Panc1 (cell line): ENCODE measurements at regions not wholly inside any gene's neighbourhood (a gene's known extent, or its start where the extent isn't known, plus 50 kb on each side); places are given as distances from the start of the nearest gene placed in this dataset.

Experiments
- ATAC-seq: fragments of 200-7000 bp; cut with Tn5 transposase; 2 replicates; pipeline ENCODE4 v1.9.1; 2020; ENCODE audit warnings: mild to moderate bottlenecking, moderate library complexity
- BruUV-seq: library from RNA; stranded (reverse); fragments of 400-500 nt; replicated peaks from 2 replicates; lab custom pipeline; 2021; lab: Mats Ljungman, UMichigan
- CTCF ChIA-PET: fragments of 300-600 bp; sonication (Branson Sonifier 250); formaldehyde crosslinking; loops from one replicate; lab custom pipeline; 2022; ENCODE audit warnings: antibody characterized with exemption; lab: Charles Lee
- POLR2A ChIA-PET: fragments of 300-600 bp; sonication (Branson Sonifier 250); formaldehyde crosslinking; loops from one replicate; lab custom pipeline; 2022; ENCODE audit warnings: antibody characterized with exemption; lab: Charles Lee
- DNase-seq: peaks from one replicate; pipeline ENCODE4 v3.0.0-alpha.2; 2010; ENCODE audit warnings: low read depth, low spot score
- H3K27ac ChIP-seq: 2 replicates; pipeline ENCODE4 v1.5.1; 2011; ENCODE audit warnings: mild to moderate bottlenecking, low read length, inconsistent platforms
- H3K27me3 ChIP-seq: fragments of 200-500 bp; sonication (Bioruptor generic); 2 replicates; pipeline ENCODE4 v1.6.0; 2014; ENCODE audit warnings: low read length, inconsistent platforms; ENCODE audit not compliant: control insufficient read depth, insufficient read depth
- H3K36me3 ChIP-seq: fragments of 200-500 bp; sonication (Bioruptor generic); 2 replicates; pipeline ENCODE4 v1.5.1; 2014; ENCODE audit warnings: inconsistent platforms, mild to moderate bottlenecking, low read length, moderate library complexity; ENCODE audit not compliant: control insufficient read depth, insufficient read depth
- H3K4me1 ChIP-seq: 2 replicates; pipeline ENCODE4 v1.5.1; 2011; ENCODE audit warnings: inconsistent platforms, mild to moderate bottlenecking, low read length, moderate library complexity; ENCODE audit not compliant: control insufficient read depth, insufficient read depth
- H3K4me3 ChIP-seq, 2 experiments: 2 replicates each; pipeline ENCODE4 v1.5.1; 2011 to 2012; ENCODE audit warnings: low read depth in 2 of 2, low read length in 2 of 2, mild to moderate bottlenecking in 2 of 2, inconsistent platforms in 1 of 2, moderate library complexity in 1 of 2
- H3K9me3 ChIP-seq: fragments of 200-500 bp; sonication (Bioruptor generic); 2 replicates; pipeline ENCODE4 v1.5.1; 2014; ENCODE audit warnings: low read depth, mild to moderate bottlenecking, inconsistent platforms, low read length, moderate library complexity; ENCODE audit not compliant: control insufficient read depth, insufficient read depth
- POLR2AphosphoS5 ChIP-seq: IDR thresholded peaks from 2 replicates; pipeline ENCODE4 v1.6.1; 2012; ENCODE audit warnings: mild to moderate bottlenecking, low read depth, low read length, moderate library complexity
- SIN3A ChIP-seq: IDR thresholded peaks from 2 replicates; pipeline ENCODE4 v1.6.1; 2012; ENCODE audit warnings: low read depth, mild to moderate bottlenecking, low read length, moderate library complexity, borderline replicate concordance; ENCODE audit not compliant: insufficient read depth
- TCF7L2 ChIP-seq: IDR thresholded peaks from 2 replicates; pipeline ENCODE4 v1.6.1; 2011; ENCODE audit warnings: mild to moderate bottlenecking, low read depth, low read length, inconsistent platforms
- in situ Hi-C: cut with HindIII; loops from 2 replicates; pipeline ENCODE4 v1.10.0; 2016; ENCODE audit warnings: low sequenced_read_pairs, low pct_unique_long_range_greater_than_20kb
- intact Hi-C: fragments of 100-400 bp; cut with micrococcal nuclease; formaldehyde crosslinking; loops from one replicate; pipeline ENCODE4 v1.10.0; 2022; ENCODE audit not compliant: unreplicated experiment
- TF ChIP-seq, protein P1 (sequence below): fragments of 450-650 bp; IDR thresholded peaks from 2 replicates; pipeline ENCODE4 v1.5.1; 2017; ENCODE audit warnings: mild to moderate bottlenecking
- TF ChIP-seq, protein P2 (sequence below), 2 experiments: IDR thresholded peaks; 2 replicates each; pipeline ENCODE4 v1.6.1; 2011 to 2012; ENCODE audit warnings: low read depth in 2 of 2, control low read depth in 1 of 2, low read length in 1 of 2, mild to moderate bottlenecking in 1 of 2, moderate library complexity in 1 of 2; ENCODE audit not compliant: insufficient read depth in 1 of 2

DNA sequence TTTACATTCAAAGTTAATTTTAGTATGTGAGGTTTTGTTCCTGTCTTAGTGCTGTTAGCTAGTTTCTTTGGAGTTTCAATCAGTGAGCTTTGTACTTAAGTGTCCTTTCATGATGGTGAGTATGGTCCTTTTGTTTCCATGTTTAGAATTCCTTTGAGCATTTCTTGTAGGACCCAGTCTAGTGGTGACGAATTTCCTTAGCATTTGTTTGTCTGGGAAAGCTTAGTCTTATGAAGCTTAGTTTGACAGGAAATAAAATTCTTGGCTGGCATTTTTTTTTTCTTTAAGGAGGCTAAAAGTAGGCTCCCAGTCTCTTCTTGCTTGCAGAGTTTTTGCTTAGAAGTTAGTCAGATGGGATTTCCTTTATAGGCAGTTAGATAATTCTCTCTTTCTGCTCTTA, 209.2 kb upstream of the SEMA3C start:
- Histone ChIP-seq H3K27me3 (no peaks in the 10 kb centered on the region), H3K4me1 (no peaks in the 10 kb centered on the region), H3K27ac (no peak overlapping the region; the same call in 1 of the 2 replicates), H3K9me3 (peaks cover 8% of the 10 kb centered on the region; the same call in 1 of the 2 replicates), H3K36me3 (no peaks in the 10 kb centered on the region), H3K4me3 (no peak overlapping the region)
- TF ChIP-seq, protein P1, sequence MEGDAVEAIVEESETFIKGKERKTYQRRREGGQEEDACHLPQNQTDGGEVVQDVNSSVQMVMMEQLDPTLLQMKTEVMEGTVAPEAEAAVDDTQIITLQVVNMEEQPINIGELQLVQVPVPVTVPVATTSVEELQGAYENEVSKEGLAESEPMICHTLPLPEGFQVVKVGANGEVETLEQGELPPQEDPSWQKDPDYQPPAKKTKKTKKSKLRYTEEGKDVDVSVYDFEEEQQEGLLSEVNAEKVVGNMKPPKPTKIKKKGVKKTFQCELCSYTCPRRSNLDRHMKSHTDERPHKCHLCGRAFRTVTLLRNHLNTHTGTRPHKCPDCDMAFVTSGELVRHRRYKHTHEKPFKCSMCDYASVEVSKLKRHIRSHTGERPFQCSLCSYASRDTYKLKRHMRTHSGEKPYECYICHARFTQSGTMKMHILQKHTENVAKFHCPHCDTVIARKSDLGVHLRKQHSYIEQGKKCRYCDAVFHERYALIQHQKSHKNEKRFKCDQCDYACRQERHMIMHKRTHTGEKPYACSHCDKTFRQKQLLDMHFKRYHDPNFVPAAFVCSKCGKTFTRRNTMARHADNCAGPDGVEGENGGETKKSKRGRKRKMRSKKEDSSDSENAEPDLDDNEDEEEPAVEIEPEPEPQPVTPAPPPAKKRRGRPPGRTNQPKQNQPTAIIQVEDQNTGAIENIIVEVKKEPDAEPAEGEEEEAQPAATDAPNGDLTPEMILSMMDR: no peak
- TF ChIP-seq, protein P2, sequence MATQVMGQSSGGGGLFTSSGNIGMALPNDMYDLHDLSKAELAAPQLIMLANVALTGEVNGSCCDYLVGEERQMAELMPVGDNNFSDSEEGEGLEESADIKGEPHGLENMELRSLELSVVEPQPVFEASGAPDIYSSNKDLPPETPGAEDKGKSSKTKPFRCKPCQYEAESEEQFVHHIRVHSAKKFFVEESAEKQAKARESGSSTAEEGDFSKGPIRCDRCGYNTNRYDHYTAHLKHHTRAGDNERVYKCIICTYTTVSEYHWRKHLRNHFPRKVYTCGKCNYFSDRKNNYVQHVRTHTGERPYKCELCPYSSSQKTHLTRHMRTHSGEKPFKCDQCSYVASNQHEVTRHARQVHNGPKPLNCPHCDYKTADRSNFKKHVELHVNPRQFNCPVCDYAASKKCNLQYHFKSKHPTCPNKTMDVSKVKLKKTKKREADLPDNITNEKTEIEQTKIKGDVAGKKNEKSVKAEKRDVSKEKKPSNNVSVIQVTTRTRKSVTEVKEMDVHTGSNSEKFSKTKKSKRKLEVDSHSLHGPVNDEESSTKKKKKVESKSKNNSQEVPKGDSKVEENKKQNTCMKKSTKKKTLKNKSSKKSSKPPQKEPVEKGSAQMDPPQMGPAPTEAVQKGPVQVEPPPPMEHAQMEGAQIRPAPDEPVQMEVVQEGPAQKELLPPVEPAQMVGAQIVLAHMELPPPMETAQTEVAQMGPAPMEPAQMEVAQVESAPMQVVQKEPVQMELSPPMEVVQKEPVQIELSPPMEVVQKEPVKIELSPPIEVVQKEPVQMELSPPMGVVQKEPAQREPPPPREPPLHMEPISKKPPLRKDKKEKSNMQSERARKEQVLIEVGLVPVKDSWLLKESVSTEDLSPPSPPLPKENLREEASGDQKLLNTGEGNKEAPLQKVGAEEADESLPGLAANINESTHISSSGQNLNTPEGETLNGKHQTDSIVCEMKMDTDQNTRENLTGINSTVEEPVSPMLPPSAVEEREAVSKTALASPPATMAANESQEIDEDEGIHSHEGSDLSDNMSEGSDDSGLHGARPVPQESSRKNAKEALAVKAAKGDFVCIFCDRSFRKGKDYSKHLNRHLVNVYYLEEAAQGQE (IDR thresholded peaks at IDR 0.05; ENCODE audit: insufficient read depth in 1 of 2, low read depth in 2 of 2, low read length in 1 of 2): no peak
- no peak for TF ChIP-seq TCF7L2
- no peak for TF ChIP-seq SIN3A
- TF ChIP-seq POLR2AphosphoS5: no peak
- ATAC-seq (no peak), DNase-seq (no peak)
- CTCF ChIA-PET: interaction anchor here (0.7 kb wide), 1 partner anchor 685 kb away, joined by 3 read pairs; no protein-coding TSS in a partner anchor
- BruUV-seq: no TSS peak
- POLR2A ChIA-PET: no interaction called here
- intact Hi-C loops (no loop called here), in situ Hi-C loops (no loop called here)

DNA sequence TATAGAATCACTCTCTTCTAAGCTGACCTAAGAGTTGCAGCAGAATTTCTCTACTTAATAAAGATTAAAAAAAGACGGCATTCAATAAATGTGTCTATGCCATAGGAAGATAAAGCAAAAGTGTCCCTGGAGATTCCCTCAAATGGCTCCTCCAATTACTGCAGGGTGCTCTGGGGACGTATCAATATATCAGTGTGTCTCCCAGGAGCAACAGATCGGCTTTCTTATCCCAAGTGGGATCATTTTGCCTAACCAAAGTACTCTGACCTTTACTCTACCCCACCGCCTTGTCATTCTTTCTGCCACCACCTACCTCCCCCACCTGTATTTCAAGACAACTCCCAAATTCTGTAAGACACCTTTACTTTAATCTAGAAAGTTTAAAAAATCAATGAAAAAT, 202.0 kb upstream of the SEMA3C start:
- DNase-seq (no peak), ATAC-seq (no peak)
- intact Hi-C loops: no loop called here
- peak overlapping the region; percentile 25; the same call in 1 of the 2 replicates for H3K27ac ChIP-seq
- in situ Hi-C loops: no loop called here
- peaks cover 5% of the 10 kb centered on the region; the same call in 1 of the 2 replicates for H3K9me3 ChIP-seq
- no peak for TF ChIP-seq SIN3A
- TF ChIP-seq TCF7L2: no peak
- no peak for TF ChIP-seq POLR2AphosphoS5
- TF ChIP-seq, protein P2 (IDR thresholded peaks at IDR 0.05; ENCODE audit: insufficient read depth in 1 of 2, low read depth in 2 of 2, low read length in 1 of 2): no peak
- TF ChIP-seq, protein P1: no peak
- H3K4me1 ChIP-seq: no peaks in the 10 kb centered on the region
- POLR2A ChIA-PET: no interaction called here
- CTCF ChIA-PET: no interaction called here
- no peaks in the 10 kb centered on the region for H3K36me3 ChIP-seq
- no peaks in the 10 kb centered on the region for H3K27me3 ChIP-seq
- no TSS peak for BruUV-seq
- no peak overlapping the region for H3K4me3 ChIP-seq
